NT2/D1 (cell line): ENCODE measurements at regions not wholly inside any gene's neighbourhood (a gene's known extent, or its start where the extent isn't known, plus 50 kb on each side); places are given as distances from the start of the nearest gene placed in this dataset.

Source experiments
- SUZ12 ChIP-seq: IDR thresholded peaks from 2 replicates; pipeline ENCODE4 v1.6.1; 2011; ENCODE audit not compliant: insufficient read length, insufficient read depth; ENCODE audit errors: extremely low read depth
- YY1 ChIP-seq: IDR thresholded peaks from 2 replicates; pipeline ENCODE4 v1.6.1; 2011; ENCODE audit not compliant: insufficient read length, insufficient read depth
- ZNF274 ChIP-seq: IDR thresholded peaks from 2 replicates; pipeline ENCODE4 v1.6.1; 2011; ENCODE audit warnings: mild to moderate bottlenecking, low read depth, low read length

DNA sequence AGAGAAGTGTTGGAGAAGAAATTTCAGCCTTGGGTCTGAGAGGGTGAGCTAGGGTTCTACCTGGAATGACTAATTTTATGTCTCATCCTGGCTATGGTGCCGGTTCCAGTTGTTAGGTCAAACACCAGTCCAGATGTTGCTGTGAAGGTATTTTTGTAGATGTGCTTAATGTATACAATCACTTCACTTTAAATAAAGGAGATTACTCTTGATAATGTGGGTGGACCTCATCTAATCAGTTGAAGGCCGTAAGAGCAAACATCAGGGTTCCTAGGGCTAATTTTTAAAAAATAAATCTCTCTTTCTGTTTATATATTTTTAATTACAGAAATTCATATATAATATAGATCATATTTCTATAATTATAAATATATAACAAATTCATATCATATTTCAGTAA lies 90.5 kb upstream of the GDNF start:
- TF ChIP-seq ZNF274: no peak
- TF ChIP-seq YY1: no peak
- no peak for TF ChIP-seq SUZ12
